HEK293 (cell line): ENCODE measurements at regions not wholly inside any gene's neighbourhood (a gene's known extent, or its start where the extent isn't known, plus 50 kb on each side); places are given as distances from the start of the nearest gene placed in this dataset.
"Not testable (repeated sequence)": the region's sequence is repeated elsewhere in the genome, so short reads cannot be mapped to it uniquely, and the experiment has no call there.

Experiments used
- OSR2 ChIP-seq: fragments of 450-650 bp; formaldehyde crosslinking; IDR thresholded peaks from 2 replicates; pipeline ENCODE4 v1.5.1; 2016; ENCODE audit warnings: missing biosample characterization, missing genetic modification characterization
- ZBTB44 ChIP-seq: fragments of 450-650 bp; IDR thresholded peaks from 2 replicates; pipeline ENCODE4 v1.5.1; 2018; ENCODE audit warnings: missing biosample characterization, mild to moderate bottlenecking, missing genetic modification characterization
- ZNF433 ChIP-seq: fragments of 450-650 bp; formaldehyde crosslinking; IDR thresholded peaks from 2 replicates; pipeline ENCODE4 v1.5.1; 2016; ENCODE audit warnings: missing biosample characterization, missing genetic modification characterization, low read depth
- ZNF510 ChIP-seq: fragments of 450-650 bp; formaldehyde crosslinking; IDR thresholded peaks from 2 replicates; pipeline ENCODE4 v1.5.1; 2018; ENCODE audit warnings: mild to moderate bottlenecking, missing genetic modification characterization, missing biosample characterization; ENCODE audit not compliant: insufficient replicate concordance
- ZNF645 ChIP-seq: fragments of 450-650 bp; formaldehyde crosslinking; IDR thresholded peaks from 2 replicates; pipeline ENCODE4; 2016; ENCODE audit warnings: missing biosample characterization, missing genetic modification characterization
- TF ChIP-seq, protein P1 (sequence below): fragments of 450-650 bp; formaldehyde crosslinking; IDR thresholded peaks from 2 replicates; pipeline ENCODE4 v1.5.1; 2016; ENCODE audit warnings: missing biosample characterization, missing genetic modification characterization
- TF ChIP-seq, protein P2 (sequence below): fragments of 450-650 bp; formaldehyde crosslinking; IDR thresholded peaks from 2 replicates; pipeline ENCODE4 v1.5.1; 2016; ENCODE audit warnings: missing biosample characterization, missing genetic modification characterization

- TF ChIP-seq, protein P1, sequence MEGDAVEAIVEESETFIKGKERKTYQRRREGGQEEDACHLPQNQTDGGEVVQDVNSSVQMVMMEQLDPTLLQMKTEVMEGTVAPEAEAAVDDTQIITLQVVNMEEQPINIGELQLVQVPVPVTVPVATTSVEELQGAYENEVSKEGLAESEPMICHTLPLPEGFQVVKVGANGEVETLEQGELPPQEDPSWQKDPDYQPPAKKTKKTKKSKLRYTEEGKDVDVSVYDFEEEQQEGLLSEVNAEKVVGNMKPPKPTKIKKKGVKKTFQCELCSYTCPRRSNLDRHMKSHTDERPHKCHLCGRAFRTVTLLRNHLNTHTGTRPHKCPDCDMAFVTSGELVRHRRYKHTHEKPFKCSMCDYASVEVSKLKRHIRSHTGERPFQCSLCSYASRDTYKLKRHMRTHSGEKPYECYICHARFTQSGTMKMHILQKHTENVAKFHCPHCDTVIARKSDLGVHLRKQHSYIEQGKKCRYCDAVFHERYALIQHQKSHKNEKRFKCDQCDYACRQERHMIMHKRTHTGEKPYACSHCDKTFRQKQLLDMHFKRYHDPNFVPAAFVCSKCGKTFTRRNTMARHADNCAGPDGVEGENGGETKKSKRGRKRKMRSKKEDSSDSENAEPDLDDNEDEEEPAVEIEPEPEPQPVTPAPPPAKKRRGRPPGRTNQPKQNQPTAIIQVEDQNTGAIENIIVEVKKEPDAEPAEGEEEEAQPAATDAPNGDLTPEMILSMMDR (tag by site-specific recombination): not testable (repeated sequence)
- not testable (repeated sequence) for TF ChIP-seq OSR2; ZNF433 (tag by site-specific recombination); ZBTB44 (tag by site-specific recombination); ZNF645 (tag by site-specific recombination); ZNF510 (tag by site-specific recombination)
- TF ChIP-seq, protein P2, sequence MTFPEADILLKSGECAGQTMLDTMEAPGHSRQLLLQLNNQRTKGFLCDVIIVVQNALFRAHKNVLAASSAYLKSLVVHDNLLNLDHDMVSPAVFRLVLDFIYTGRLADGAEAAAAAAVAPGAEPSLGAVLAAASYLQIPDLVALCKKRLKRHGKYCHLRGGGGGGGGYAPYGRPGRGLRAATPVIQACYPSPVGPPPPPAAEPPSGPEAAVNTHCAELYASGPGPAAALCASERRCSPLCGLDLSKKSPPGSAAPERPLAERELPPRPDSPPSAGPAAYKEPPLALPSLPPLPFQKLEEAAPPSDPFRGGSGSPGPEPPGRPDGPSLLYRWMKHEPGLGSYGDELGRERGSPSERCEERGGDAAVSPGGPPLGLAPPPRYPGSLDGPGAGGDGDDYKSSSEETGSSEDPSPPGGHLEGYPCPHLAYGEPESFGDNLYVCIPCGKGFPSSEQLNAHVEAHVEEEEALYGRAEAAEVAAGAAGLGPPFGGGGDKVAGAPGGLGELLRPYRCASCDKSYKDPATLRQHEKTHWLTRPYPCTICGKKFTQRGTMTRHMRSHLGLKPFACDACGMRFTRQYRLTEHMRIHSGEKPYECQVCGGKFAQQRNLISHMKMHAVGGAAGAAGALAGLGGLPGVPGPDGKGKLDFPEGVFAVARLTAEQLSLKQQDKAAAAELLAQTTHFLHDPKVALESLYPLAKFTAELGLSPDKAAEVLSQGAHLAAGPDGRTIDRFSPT: not testable (repeated sequence)
Observed at GRCh38 chr2:129043677-129044076, 725.0 kb upstream of the HS6ST1 start.
